ENCODE measurements at regions not wholly inside any gene's neighbourhood (a gene's known extent, or its start where the extent isn't known, plus 50 kb on each side); places are given as distances from the start of the nearest gene placed in this dataset.
A peak's percentile ranks its signal among the peaks of the same experiment; 100 is the strongest.

GRCh38 chr7:40965016-40965415 is 737.9 kb downstream of the INHBA start:
- TF ChIP-seq EP300 (IDR thresholded peaks at IDR 0.05) (no peak), CHD4 (IDR thresholded peaks at IDR 0.05; ENCODE audit: borderline replicate concordance) (no peak), ZSCAN20 (CRISPR knock-in tag; IDR thresholded peaks at IDR 0.05) (no peak), GATA3 (IDR thresholded peaks at IDR 0.05; ENCODE audit: borderline replicate concordance) (no peak), PBX3 (IDR thresholded peaks at IDR 0.05) (no peak), RAD21 (conservative IDR thresholded peaks at IDR 0.05 in 1 of 2, IDR thresholded peaks at IDR 0.05 in 1 of 2) (no peak), CTCF (IDR thresholded peaks at IDR 0.05) (no peak), USF2 (IDR thresholded peaks at IDR 0.05) (no peak), CBX2 (IDR thresholded peaks at IDR 0.05; ENCODE audit: borderline replicate concordance, low read depth) (no peak), CBX8 (IDR thresholded peaks at IDR 0.05) (no peak), MAX (IDR thresholded peaks at IDR 0.05) (no peak)
- DNase-seq (ENCODE audit: low read depth in 1 of 2, low spot score in 1 of 2), result no peak
- ChIA-PET POLR2A (no interaction called here), CTCF (no interaction called here)
- Histone ChIP-seq H3K4me1 (no peaks in the 10 kb centered on the region), H3K27ac (no peak overlapping the region), H3K4me2 (no peak overlapping the region), H3K4me3 (no peak overlapping the region), H3K9me3 (no peaks in the 10 kb centered on the region; the same call in 2 of the 3 replicates)
- no peak for FAIRE-seq
- ATAC-seq, result no peak
- 17% methylated on average over 1 of the region's 1 CpG for WGBS (ENCODE audit: missing lambda C conversion rate)

- no peaks in the 10 kb centered on the region; the same call in 2 of the 3 replicates for H3K9me3 ChIP-seq
- POLR2A ChIA-PET, result no interaction called here
- no peaks in the 10 kb centered on the region for H3K4me1 ChIP-seq
- no peak overlapping the region for H3K4me3 ChIP-seq
- DNase-seq (ENCODE audit: low read depth in 1 of 2, low spot score in 1 of 2) (no peak), FAIRE-seq (no peak), ATAC-seq (no peak)
- no peak overlapping the region for H3K4me2 ChIP-seq
- 0 out of 2 replicates have a peak, but pooled peaks have one; percentile 20 for TF ChIP-seq USF2 (IDR thresholded peaks at IDR 0.05)
- TF ChIP-seq FOXS1 (CRISPR knock-in tag; IDR thresholded peaks at IDR 0.05), result no peak
- WGBS (ENCODE audit: missing lambda C conversion rate), result 14% methylated on average over 2 of the region's 2 CpGs
- CTCF ChIA-PET, result no interaction called here
- no peak overlapping the region for H3K27ac ChIP-seq
These were observed 738.3 kb downstream of the INHBA start for GRCh38 chr7:40964610-40965009.

- Histone ChIP-seq H3K4me3 (no peak overlapping the region), H3K4me2 (no peak overlapping the region), H3K4me1 (no peaks in the 10 kb centered on the region), H3K27ac (no peak overlapping the region), H3K9me3 (no peaks in the 10 kb centered on the region)
- CTCF ChIA-PET, result no interaction called here
- DNase-seq (ENCODE audit: low read depth in 1 of 2, low spot score in 1 of 2) (no peak), FAIRE-seq (no peak), ATAC-seq (no peak)
- TF ChIP-seq JUN (IDR thresholded peaks at IDR 0.05), result no peak
- POLR2A ChIA-PET, result no interaction called here
- WGBS (ENCODE audit: missing lambda C conversion rate), result 0% methylated on average over 1 of the region's 1 CpG
These were observed 742.9 kb downstream of the INHBA start for GRCh38 chr7:40959955-40960354.

- TF ChIP-seq ELK1 (IDR thresholded peaks at IDR 0.05; ENCODE audit: low read depth, low read length) (no peak), RAD21 (conservative IDR thresholded peaks at IDR 0.05 in 1 of 2, IDR thresholded peaks at IDR 0.05 in 1 of 2) (no peak), EP300 (IDR thresholded peaks at IDR 0.05) (no peak), PBX3 (IDR thresholded peaks at IDR 0.05) (no peak), NFE2L2 (conservative IDR thresholded peaks at IDR 0.05; ENCODE audit: low read length) (no peak), POLR2AphosphoS2 (conservative IDR thresholded peaks at IDR 0.05; ENCODE audit: low read length) (no peak), TP53 (CRISPR knock-in tag; IDR thresholded peaks at IDR 0.05) (no peak), SMC3 (IDR thresholded peaks at IDR 0.05) (no peak), BHLHE40 (IDR thresholded peaks at IDR 0.05; ENCODE audit: low read depth, low read length) (no peak), RNF2 (IDR thresholded peaks at IDR 0.05; ENCODE audit: borderline replicate concordance, low read depth) (no peak), FOSB (CRISPR knock-in tag; IDR thresholded peaks at IDR 0.05) (no peak), BCL3 (IDR thresholded peaks at IDR 0.05) (no peak), KDM5A (IDR thresholded peaks at IDR 0.05) (no peak)
- H3K9me3 ChIP-seq, result peaks cover 3% of the 10 kb centered on the region; the same call in 1 of the 3 replicates
- DNase-seq (ENCODE audit: low read depth in 1 of 2, low spot score in 1 of 2) (no peak), ATAC-seq (no peak), FAIRE-seq (no peak)
- H3K4me1 ChIP-seq, result no peaks in the 10 kb centered on the region
- POLR2A ChIA-PET, result no interaction called here
- no peak overlapping the region for H3K27ac ChIP-seq
- no peak overlapping the region for H3K4me2 ChIP-seq
- H3K4me3 ChIP-seq, result no peak overlapping the region
- WGBS (ENCODE audit: missing lambda C conversion rate), result 13% methylated on average over 5 of the region's 5 CpGs
- CTCF ChIA-PET, result no interaction called here
These were observed 754.7 kb downstream of the INHBA start for GRCh38 chr7:40948239-40948638.

All from A549 (cell line).